GM12801 (cell line): ENCODE measurements at regions not wholly inside any gene's neighbourhood (a gene's known extent, or its start where the extent isn't known, plus 50 kb on each side); places are given as distances from the start of the nearest gene placed in this dataset.

Source experiments
- TF ChIP-seq, protein P1 (sequence below): IDR thresholded peaks from one replicate; pipeline ENCODE4 v1.5.1; 2011; ENCODE audit warnings: control low read depth; ENCODE audit not compliant: insufficient read length; ENCODE audit errors: extremely low read depth

- TF ChIP-seq, protein P1, sequence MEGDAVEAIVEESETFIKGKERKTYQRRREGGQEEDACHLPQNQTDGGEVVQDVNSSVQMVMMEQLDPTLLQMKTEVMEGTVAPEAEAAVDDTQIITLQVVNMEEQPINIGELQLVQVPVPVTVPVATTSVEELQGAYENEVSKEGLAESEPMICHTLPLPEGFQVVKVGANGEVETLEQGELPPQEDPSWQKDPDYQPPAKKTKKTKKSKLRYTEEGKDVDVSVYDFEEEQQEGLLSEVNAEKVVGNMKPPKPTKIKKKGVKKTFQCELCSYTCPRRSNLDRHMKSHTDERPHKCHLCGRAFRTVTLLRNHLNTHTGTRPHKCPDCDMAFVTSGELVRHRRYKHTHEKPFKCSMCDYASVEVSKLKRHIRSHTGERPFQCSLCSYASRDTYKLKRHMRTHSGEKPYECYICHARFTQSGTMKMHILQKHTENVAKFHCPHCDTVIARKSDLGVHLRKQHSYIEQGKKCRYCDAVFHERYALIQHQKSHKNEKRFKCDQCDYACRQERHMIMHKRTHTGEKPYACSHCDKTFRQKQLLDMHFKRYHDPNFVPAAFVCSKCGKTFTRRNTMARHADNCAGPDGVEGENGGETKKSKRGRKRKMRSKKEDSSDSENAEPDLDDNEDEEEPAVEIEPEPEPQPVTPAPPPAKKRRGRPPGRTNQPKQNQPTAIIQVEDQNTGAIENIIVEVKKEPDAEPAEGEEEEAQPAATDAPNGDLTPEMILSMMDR, result no peak
Measured at GRCh38 chr7:120055300-120055699, 217.7 kb upstream of the KCND2 start.

DNA sequence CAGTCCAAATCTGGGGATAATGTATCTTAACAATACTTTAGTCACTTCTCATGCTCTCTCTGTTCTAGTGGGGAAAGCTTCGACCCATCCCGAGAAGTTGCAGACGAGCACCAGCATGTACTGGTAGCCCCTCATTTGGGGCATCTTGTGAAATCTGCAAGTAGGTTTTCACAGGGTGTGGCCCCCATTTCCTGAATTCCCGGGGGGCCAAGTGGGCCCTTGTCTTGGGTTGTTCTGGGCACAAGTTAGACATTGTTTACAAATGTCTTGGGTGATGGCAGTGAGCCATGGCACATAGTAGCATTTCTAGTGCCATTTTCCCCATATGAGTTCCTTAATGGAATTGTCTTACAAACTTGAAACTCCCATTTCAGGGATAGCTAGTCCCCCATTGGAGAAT is 216.7 kb upstream of the KCND2 start:
- TF ChIP-seq, protein P1, result no peak

GRCh38 chr7:120059641-120060040 is 213.3 kb upstream of the KCND2 start:
- TF ChIP-seq, protein P1, result no peak

DNA sequence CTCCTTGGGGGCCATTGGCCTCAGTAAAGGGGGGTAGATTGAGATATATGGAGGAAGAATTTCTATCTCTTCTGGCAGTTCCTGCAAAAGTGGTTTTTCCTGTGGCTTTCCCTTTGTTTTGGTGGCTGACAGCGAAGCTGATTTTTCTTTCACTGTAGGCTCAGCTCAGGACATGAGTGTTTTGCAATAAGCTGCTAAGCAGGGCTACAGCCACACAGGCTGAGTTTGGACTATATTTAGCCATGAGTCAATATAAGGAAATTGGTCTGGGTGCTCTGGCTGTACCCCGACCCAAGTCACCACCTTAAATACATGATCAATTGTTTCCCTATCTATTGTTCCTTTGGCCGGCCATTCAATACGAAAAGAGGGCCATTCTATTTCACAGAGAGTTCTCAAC is 212.7 kb upstream of the KCND2 start:
- TF ChIP-seq, protein P1, result no peak

- TF ChIP-seq, protein P1, result no peak
Measured at GRCh38 chr7:120060875-120061274, 212.1 kb upstream of the KCND2 start.

- TF ChIP-seq, protein P1, result no peak
Measured at GRCh38 chr7:120064565-120064964, 208.4 kb upstream of the KCND2 start.

GRCh38 chr7:120070201-120070600 is 202.8 kb upstream of the KCND2 start:
- TF ChIP-seq, protein P1, result no peak

GRCh38 chr7:120077777-120078176 is 195.2 kb upstream of the KCND2 start:
- TF ChIP-seq, protein P1, result no peak
